ENCODE measurements at regions not wholly inside any gene's neighbourhood (a gene's known extent, or its start where the extent isn't known, plus 50 kb on each side); places are given as distances from the start of the nearest gene placed in this dataset.

GRCh38 chr20:52631469-52631868 lies 340.7 kb upstream of the TSHZ2 start:
- TF ChIP-seq CTCF (IDR thresholded peaks at IDR 0.05 in 8 of 11, conservative IDR thresholded peaks at IDR 0.05 in 3 of 11) (no peak), POLR2AphosphoS5 (IDR thresholded peaks at IDR 0.05) (no peak)

Data from spleen (tissue), 7 donors.